OCI-LY7 (cell line): ENCODE measurements at regions not wholly inside any gene's neighbourhood (a gene's known extent, or its start where the extent isn't known, plus 50 kb on each side); places are given as distances from the start of the nearest gene placed in this dataset.

Source experiments
- BruUV-seq: library from RNA; stranded (reverse); fragments of 400-500 nt; replicated peaks from 2 replicates; lab custom pipeline; 2021; lab: Mats Ljungman, UMichigan
- CTCF ChIA-PET: fragments of 300-600 bp; sonication (Branson Sonifier 250); formaldehyde crosslinking; loops from one replicate; lab custom pipeline; 2022; ENCODE audit warnings: antibody characterized with exemption; ENCODE audit not compliant: unreplicated experiment; lab: Charles Lee
- POLR2A ChIA-PET: fragments of 300-600 bp; sonication (Branson Sonifier 250); formaldehyde crosslinking; loops from one replicate; lab custom pipeline; 2022; ENCODE audit warnings: antibody characterized with exemption; lab: Charles Lee
- DNase-seq: peaks from one replicate; pipeline ENCODE4 v3.0.0-alpha.2; 2015; ENCODE audit warnings: low spot score
- H2AFZ ChIP-seq: fragments of 200-600 bp; sonication (generic), shearing (Covaris generic); 2 replicates; pipeline ENCODE4 v1.6.1; 2014; ENCODE audit warnings: mild to moderate bottlenecking, antibody characterized with exemption, low read length, moderate library complexity
- H3K27ac ChIP-seq: fragments of 200-600 bp; sonication (generic); 2 replicates; pipeline ENCODE4 v1.5.1; 2014; ENCODE audit warnings: mixed run types, low read depth, mild to moderate bottlenecking, moderate library complexity, low read length, inconsistent platforms; ENCODE audit not compliant: poor library complexity, severe bottlenecking
- H3K36me3 ChIP-seq: fragments of 200-600 bp; sonication (generic); 2 replicates; pipeline ENCODE4 v1.6.1; 2014; ENCODE audit warnings: mild to moderate bottlenecking, antibody characterized with exemption, low read length, moderate library complexity, mixed read lengths; ENCODE audit not compliant: insufficient read depth
- H3K4me1 ChIP-seq: fragments of 200-600 bp; sonication (generic); 2 replicates; pipeline ENCODE4 v1.5.1; 2014; ENCODE audit warnings: mild to moderate bottlenecking, low read length; ENCODE audit not compliant: insufficient read depth, poor library complexity, severe bottlenecking
- H3K4me2 ChIP-seq: fragments of 200-600 bp; sonication (generic); 2 replicates; pipeline ENCODE4 v1.6.1; 2014; ENCODE audit warnings: mild to moderate bottlenecking, low read length
- H3K4me3 ChIP-seq: fragments of 200-600 bp; sonication (generic); 2 replicates; pipeline ENCODE4 v1.5.1; 2014; ENCODE audit warnings: mild to moderate bottlenecking, low read depth, low read length; ENCODE audit not compliant: poor library complexity, severe bottlenecking
- H3K79me2 ChIP-seq: fragments of 200-600 bp; sonication (generic); 2 replicates; pipeline ENCODE4 v1.6.1; 2016; ENCODE audit warnings: low read depth, mild to moderate bottlenecking, low read length, moderate library complexity, mixed read lengths; ENCODE audit not compliant: insufficient read depth
- H3K9me2 ChIP-seq: fragments of 200-600 bp; sonication (generic); 2 replicates; pipeline ENCODE4 v1.6.1; 2016; ENCODE audit warnings: mild to moderate bottlenecking, low read length, mixed read lengths; ENCODE audit not compliant: insufficient read depth
- H3K9me3 ChIP-seq: fragments of 200-600 bp; sonication (generic); 2 replicates; pipeline ENCODE4 v1.6.1; 2014; ENCODE audit warnings: mild to moderate bottlenecking, mixed run types, low read length, mixed read lengths
- H4K20me1 ChIP-seq: fragments of 200-600 bp; sonication (generic); 2 replicates; pipeline ENCODE4 v1.6.1; 2014; ENCODE audit warnings: mild to moderate bottlenecking, antibody characterized with exemption, low read length, moderate library complexity, mixed read lengths; ENCODE audit not compliant: insufficient read depth
- CTCF ChIP-seq: fragments of 200-600 bp; sonication (generic); conservative IDR thresholded peaks from 2 replicates; pipeline ENCODE4 v1.5.1; 2014; ENCODE audit warnings: mild to moderate bottlenecking, antibody characterized with exemption, low read length, moderate library complexity, mixed read lengths
- EZH2phosphoT487 ChIP-seq: fragments of 200-600 bp; sonication (generic); IDR thresholded peaks from 2 replicates; pipeline ENCODE4 v1.6.1; 2018; ENCODE audit warnings: low read depth, borderline replicate concordance, mild to moderate bottlenecking, mixed run types, antibody characterized with exemption, low read length, moderate library complexity, mixed read lengths
- intact Hi-C: fragments of 100-400 bp; cut with micrococcal nuclease; formaldehyde crosslinking; loops from one replicate; pipeline ENCODE4 v1.10.0; 2022; ENCODE audit not compliant: unreplicated experiment

GRCh38 chr18:2201036-2201600 lies 370.2 kb downstream of the METTL4 start:
- H3K4me1 ChIP-seq = no peaks in the 10 kb centered on the region
- CTCF ChIA-PET = no interaction called here
- BruUV-seq = no TSS peak
- H4K20me1 ChIP-seq = no peaks in the 10 kb centered on the region
- H3K27ac ChIP-seq = no peak overlapping the region
- no peaks in the 10 kb centered on the region for H3K36me3 ChIP-seq
- no peaks in the 10 kb centered on the region for H3K9me2 ChIP-seq
- POLR2A ChIA-PET = no interaction called here
- DNase-seq = no peak
- no peaks in the 10 kb centered on the region for H3K79me2 ChIP-seq
- H3K4me3 ChIP-seq = no peak overlapping the region
- intact Hi-C loops = no loop called here
- no peaks in the 10 kb centered on the region for H3K9me3 ChIP-seq
- H3K4me2 ChIP-seq = no peak overlapping the region
- H2AFZ ChIP-seq = no peak overlapping the region
- no peak for TF ChIP-seq EZH2phosphoT487
- TF ChIP-seq CTCF = no peak

- H3K4me3 ChIP-seq = no peak overlapping the region
- BruUV-seq = no TSS peak
- no peaks in the 10 kb centered on the region for H3K9me3 ChIP-seq
- no peaks in the 10 kb centered on the region for H3K79me2 ChIP-seq
- H3K36me3 ChIP-seq = no peaks in the 10 kb centered on the region
- H3K4me1 ChIP-seq = no peaks in the 10 kb centered on the region
- no peaks in the 10 kb centered on the region for H4K20me1 ChIP-seq
- H3K4me2 ChIP-seq = no peak overlapping the region
- no peak overlapping the region for H3K27ac ChIP-seq
- H3K9me2 ChIP-seq = no peaks in the 10 kb centered on the region
- ChIA-PET POLR2A (interaction anchor here (0.6 kb wide), 1 partner anchor 15 kb away, joined by 5 read pairs; no protein-coding TSS in a partner anchor), CTCF (no interaction called here)
- intact Hi-C loops = no loop called here
- TF ChIP-seq CTCF = no peak
- no peak for TF ChIP-seq EZH2phosphoT487
- no peak overlapping the region for H2AFZ ChIP-seq
- no peak for DNase-seq
These were observed 366.6 kb downstream of the METTL4 start for GRCh38 chr18:2204736-2205135.

GRCh38 chr18:2207294-2207693 lies 364.0 kb downstream of the METTL4 start:
- Histone ChIP-seq H3K9me3 (no peaks in the 10 kb centered on the region), H3K4me2 (no peak overlapping the region), H4K20me1 (no peaks in the 10 kb centered on the region), H2AFZ (no peak overlapping the region), H3K4me3 (no peak overlapping the region), H3K4me1 (no peaks in the 10 kb centered on the region), H3K9me2 (no peaks in the 10 kb centered on the region), H3K36me3 (no peaks in the 10 kb centered on the region), H3K27ac (no peak overlapping the region), H3K79me2 (no peaks in the 10 kb centered on the region)
- no peak for DNase-seq
- TF ChIP-seq CTCF (no peak), EZH2phosphoT487 (no peak)
- intact Hi-C loops = no loop called here
- ChIA-PET CTCF (no interaction called here), POLR2A (interaction anchor here (0.6 kb wide), 1 partner anchor 1792 kb away, joined by 3 read pairs; no protein-coding TSS in a partner anchor)
- BruUV-seq = no TSS peak
